GM23338 (cell line): ENCODE measurements at regions not wholly inside any gene's neighbourhood (a gene's known extent, or its start where the extent isn't known, plus 50 kb on each side); places are given as distances from the start of the nearest gene placed in this dataset.

Experiments used
- CREB1 ChIP-seq: fragments of 250-450 bp; sonication (Bioruptor Pico); IDR thresholded peaks from 2 replicates; pipeline ENCODE4 v1.5.0; 2020; ENCODE audit warnings: low read depth, mild to moderate bottlenecking, moderate library complexity
- CTCF ChIP-seq, 2 experiments: fragments of 200-600 bp in 1 of 2; sonication (generic) in 1 of 2; conservative IDR thresholded peaks; 2 replicates each; pipeline versions ENCODE4 v1.5.1 to v1.6.1; 2016 to 2017; ENCODE audit warnings: antibody characterized with exemption in 2 of 2, low read depth in 2 of 2, mild to moderate bottlenecking in 2 of 2, moderate library complexity in 1 of 2
- ETS1 ChIP-seq: IDR thresholded peaks from 2 replicates; pipeline ENCODE4 v1.6.1; 2016; ENCODE audit warnings: antibody characterized with exemption
- EZH2 ChIP-seq: fragments of 200-600 bp; sonication (generic); IDR thresholded peaks from one replicate; pipeline ENCODE4 v1.8.0; 2017; ENCODE audit warnings: antibody characterized with exemption, mild to moderate bottlenecking, low read depth; ENCODE audit not compliant: unreplicated experiment
- EZH2phosphoT487 ChIP-seq: fragments of 200-600 bp; sonication (generic); IDR thresholded peaks from one replicate; pipeline ENCODE4 v1.8.1; 2018; ENCODE audit warnings: antibody characterized with exemption; ENCODE audit not compliant: unreplicated experiment
- JUNB ChIP-seq: IDR thresholded peaks from one replicate; pipeline ENCODE4 v1.6.1; 2016; ENCODE audit warnings: antibody characterized with exemption; ENCODE audit not compliant: unreplicated experiment
- NANOG ChIP-seq: IDR thresholded peaks from 2 replicates; pipeline ENCODE4 v1.6.1; 2016; ENCODE audit warnings: antibody characterized with exemption, borderline replicate concordance
- POLR2AphosphoS5 ChIP-seq: IDR thresholded peaks from 2 replicates; pipeline ENCODE4 v1.6.1; 2016; ENCODE audit warnings: antibody characterized with exemption, low read depth
- REST ChIP-seq: IDR thresholded peaks from one replicate; pipeline ENCODE4 v1.6.1; 2018; ENCODE audit warnings: antibody characterized with exemption; ENCODE audit not compliant: unreplicated experiment
- STAT1 ChIP-seq: IDR thresholded peaks from one replicate; pipeline ENCODE4 v1.6.1; 2016; ENCODE audit warnings: antibody characterized with exemption; ENCODE audit not compliant: unreplicated experiment
- ZNF114 ChIP-seq: fragments of 250-450 bp; sonication (Bioruptor Pico); IDR thresholded peaks from 2 replicates; pipeline ENCODE4 v1.5.0; 2020; ENCODE audit warnings: mild to moderate bottlenecking, moderate library complexity
- ZNF331 ChIP-seq: fragments of 250-450 bp; sonication (Bioruptor Pico); IDR thresholded peaks from 2 replicates; pipeline ENCODE4 v1.5.0; 2020; ENCODE audit warnings: low read depth, mild to moderate bottlenecking, moderate library complexity
- ZNF462 ChIP-seq: fragments of 250-450 bp; sonication (Bioruptor Pico); IDR thresholded peaks from 2 replicates; pipeline ENCODE4 v1.5.0; 2020; ENCODE audit warnings: mild to moderate bottlenecking, moderate library complexity

GRCh38 chr1:60622486-60622885 is 459.9 kb upstream of the NFIA start:
- TF ChIP-seq CTCF (conservative IDR thresholded peaks at IDR 0.05; ENCODE audit: low read depth in 2 of 2) (no peak), POLR2AphosphoS5 (no peak), EZH2 (no peak), ETS1 (no peak), EZH2phosphoT487 (no peak), REST (no peak), STAT1 (no peak), JUNB (no peak), ZNF114 (no peak), NANOG (no peak), CREB1 (CRISPR knock-in tag) (no peak), ZNF331 (no peak), ZNF462 (no peak)
